Esophagus muscularis mucosa (tissue), 4 donors: ENCODE measurements at regions not wholly inside any gene's neighbourhood (a gene's known extent, or its start where the extent isn't known, plus 50 kb on each side); places are given as distances from the start of the nearest gene placed in this dataset.

Experiments used
- DNase-seq: peaks from one replicate; pipeline ENCODE4 v3.0.0-alpha.2; 2017; ENCODE audit errors: extremely low spot score
- H3K27ac ChIP-seq, 4 donors: fragments of 200-600 bp; sonication (generic); replicated peaks in 1 of 4; 1 replicate in 3 of 4; 2 replicates in 1 of 4; pipeline ENCODE4 v1.5.1; 2016 to 2019; ENCODE audit warnings: mild to moderate bottlenecking in 1 of 4
- H3K27me3 ChIP-seq, 4 donors: fragments of 200-600 bp; sonication (generic); one replicate each; pipeline versions ENCODE4 v1.5.1 to v1.6.0; 2016 to 2019
- H3K36me3 ChIP-seq, 4 donors: fragments of 200-600 bp; sonication (generic); one replicate each; pipeline ENCODE4 v1.5.1; 2016 to 2019
- H3K4me1 ChIP-seq, 4 donors: fragments of 200-600 bp; sonication (generic); one replicate each; pipeline ENCODE4 v1.5.1; 2016 to 2019
- H3K4me3 ChIP-seq, 4 donors: fragments of 200-600 bp; sonication (generic); 1 replicate in 2 of 4; 2 replicates in 2 of 4; pipeline ENCODE4 v1.5.1; 2016 to 2019; ENCODE audit warnings: mild to moderate bottlenecking in 4 of 4, moderate library complexity in 1 of 4
- H3K9me3 ChIP-seq, 4 donors: fragments of 200-600 bp; sonication (generic); 1 replicate in 3 of 4; 2 replicates in 1 of 4; pipeline ENCODE4 v1.5.1; 2016 to 2019
- EP300 ChIP-seq: sonication (generic); formaldehyde crosslinking; IDR thresholded peaks from one replicate; pipeline ENCODE4 v1.6.1; 2017; ENCODE audit warnings: antibody characterized with exemption
- POLR2A ChIP-seq: fragments of 450-650 bp; IDR thresholded peaks from one replicate; pipeline ENCODE4 v1.6.1; 2017; ENCODE audit warnings: antibody characterized with exemption, moderate library complexity, mild to moderate bottlenecking, low read depth
- POLR2AphosphoS5 ChIP-seq, 2 donors: sonication (generic); formaldehyde crosslinking; IDR thresholded peaks; one replicate each; pipeline ENCODE4 v1.6.1; 2017; ENCODE audit warnings: antibody characterized with exemption in 2 of 2
- WGBS: methylation state at CpG from one replicate; pipeline ENCODE4 v1.1.5; 2018; 5-methylcytosine and 5-hydroxymethylcytosine counted together
- intact Hi-C: fragments of 100-400 bp; cut with DNase I; formaldehyde crosslinking; loops from one replicate; pipeline ENCODE4 v1.15.1; 2023
- TF ChIP-seq, protein P1 (sequence below), 3 experiments: fragments of 200-600 bp in 2 of 3; fragments of 450-650 bp in 1 of 3; sonication (generic) in 2 of 3; IDR thresholded peaks; one replicate each; pipeline ENCODE4 v1.5.1; 2017 to 2019; ENCODE audit warnings: antibody characterized with exemption in 3 of 3, mild to moderate bottlenecking in 2 of 3, moderate library complexity in 1 of 3

DNA sequence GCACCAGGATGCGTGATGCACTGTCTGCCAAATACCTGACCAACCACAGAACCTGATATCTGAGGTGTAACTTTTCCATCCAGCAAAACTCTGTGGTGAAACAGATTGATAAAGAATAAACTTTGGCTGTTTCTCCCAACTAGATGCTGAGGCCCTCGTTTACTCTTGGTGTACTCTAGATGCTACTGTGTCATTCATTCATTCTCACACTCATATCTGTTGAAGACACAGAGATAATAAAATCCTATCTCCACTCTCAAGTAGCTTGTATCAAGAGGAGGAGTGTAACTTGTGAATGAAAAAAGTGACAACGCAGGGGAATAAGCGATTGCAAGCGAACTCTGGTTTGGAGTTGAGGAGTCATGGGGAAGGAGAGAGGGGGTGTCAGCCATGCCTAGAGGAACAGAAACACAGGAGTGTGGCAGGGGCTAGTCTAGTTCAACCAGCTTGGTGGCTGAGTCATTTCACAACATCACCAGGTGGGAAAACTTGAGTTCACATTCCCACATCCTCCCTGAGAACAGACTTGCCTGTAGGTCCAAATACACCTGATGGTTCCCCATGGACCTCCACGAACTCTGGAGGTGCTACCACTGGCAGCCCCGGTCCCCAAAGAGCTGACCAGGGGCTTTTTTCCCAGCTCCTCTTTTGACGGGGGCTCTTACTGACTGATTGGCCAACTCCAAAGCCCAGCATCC lies 73.3 kb upstream of the SNRK start:
- TF ChIP-seq POLR2AphosphoS5 (IDR thresholded peaks at IDR 0.05), result no peak
- no peak overlapping the region for H3K27ac ChIP-seq
- H3K4me3 ChIP-seq, result no peak overlapping the region
- H3K4me1 ChIP-seq, result peaks cover 0 to 3% (median 0%) of the 10 kb centered on the region in 4 donors
- WGBS, result 87% methylated on average over 8 of the region's 8 CpGs
- no peaks in the 10 kb centered on the region for H3K27me3 ChIP-seq
- H3K9me3 ChIP-seq, result no peaks in the 10 kb centered on the region
- intact Hi-C loops, result no loop called here
- no peak for DNase-seq
- H3K36me3 ChIP-seq, result no peaks in the 10 kb centered on the region

DNA sequence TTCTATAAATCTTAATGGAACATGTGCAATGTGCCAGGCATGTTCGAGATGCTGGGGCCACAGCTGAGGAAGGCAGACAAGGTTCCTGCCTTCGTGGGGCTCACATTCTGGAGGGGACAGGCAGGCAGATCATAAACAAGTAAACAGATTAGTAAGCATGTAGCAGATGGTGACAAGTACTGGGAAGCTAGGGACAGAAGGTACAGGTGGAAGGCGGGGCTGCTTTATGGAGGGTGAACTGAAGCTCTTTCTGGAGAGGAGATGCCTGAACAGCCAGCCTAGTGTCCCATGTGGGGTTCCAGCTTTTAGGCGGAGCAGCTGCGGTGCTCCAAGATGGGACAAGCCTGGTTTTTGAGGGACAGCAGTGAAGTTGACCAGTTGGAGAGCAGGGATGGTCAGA lies 74.7 kb upstream of the SNRK start:
- Histone ChIP-seq H3K36me3 (no peaks in the 10 kb centered on the region), H3K9me3 (no peaks in the 10 kb centered on the region), H3K27me3 (no peaks in the 10 kb centered on the region), H3K4me1 (peaks cover 0 to 3% (median 0%) of the 10 kb centered on the region in 4 donors), H3K4me3 (no peak overlapping the region), H3K27ac (no peak overlapping the region)
- TF ChIP-seq, protein P1, sequence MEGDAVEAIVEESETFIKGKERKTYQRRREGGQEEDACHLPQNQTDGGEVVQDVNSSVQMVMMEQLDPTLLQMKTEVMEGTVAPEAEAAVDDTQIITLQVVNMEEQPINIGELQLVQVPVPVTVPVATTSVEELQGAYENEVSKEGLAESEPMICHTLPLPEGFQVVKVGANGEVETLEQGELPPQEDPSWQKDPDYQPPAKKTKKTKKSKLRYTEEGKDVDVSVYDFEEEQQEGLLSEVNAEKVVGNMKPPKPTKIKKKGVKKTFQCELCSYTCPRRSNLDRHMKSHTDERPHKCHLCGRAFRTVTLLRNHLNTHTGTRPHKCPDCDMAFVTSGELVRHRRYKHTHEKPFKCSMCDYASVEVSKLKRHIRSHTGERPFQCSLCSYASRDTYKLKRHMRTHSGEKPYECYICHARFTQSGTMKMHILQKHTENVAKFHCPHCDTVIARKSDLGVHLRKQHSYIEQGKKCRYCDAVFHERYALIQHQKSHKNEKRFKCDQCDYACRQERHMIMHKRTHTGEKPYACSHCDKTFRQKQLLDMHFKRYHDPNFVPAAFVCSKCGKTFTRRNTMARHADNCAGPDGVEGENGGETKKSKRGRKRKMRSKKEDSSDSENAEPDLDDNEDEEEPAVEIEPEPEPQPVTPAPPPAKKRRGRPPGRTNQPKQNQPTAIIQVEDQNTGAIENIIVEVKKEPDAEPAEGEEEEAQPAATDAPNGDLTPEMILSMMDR (IDR thresholded peaks at IDR 0.05), result no peak
- TF ChIP-seq POLR2AphosphoS5 (IDR thresholded peaks at IDR 0.05) (no peak), EP300 (no peak), POLR2A (no peak)
- 87% methylated on average over 5 of the region's 5 CpGs for WGBS
- DNase-seq, result no peak
- intact Hi-C loops, result no loop called here

DNA sequence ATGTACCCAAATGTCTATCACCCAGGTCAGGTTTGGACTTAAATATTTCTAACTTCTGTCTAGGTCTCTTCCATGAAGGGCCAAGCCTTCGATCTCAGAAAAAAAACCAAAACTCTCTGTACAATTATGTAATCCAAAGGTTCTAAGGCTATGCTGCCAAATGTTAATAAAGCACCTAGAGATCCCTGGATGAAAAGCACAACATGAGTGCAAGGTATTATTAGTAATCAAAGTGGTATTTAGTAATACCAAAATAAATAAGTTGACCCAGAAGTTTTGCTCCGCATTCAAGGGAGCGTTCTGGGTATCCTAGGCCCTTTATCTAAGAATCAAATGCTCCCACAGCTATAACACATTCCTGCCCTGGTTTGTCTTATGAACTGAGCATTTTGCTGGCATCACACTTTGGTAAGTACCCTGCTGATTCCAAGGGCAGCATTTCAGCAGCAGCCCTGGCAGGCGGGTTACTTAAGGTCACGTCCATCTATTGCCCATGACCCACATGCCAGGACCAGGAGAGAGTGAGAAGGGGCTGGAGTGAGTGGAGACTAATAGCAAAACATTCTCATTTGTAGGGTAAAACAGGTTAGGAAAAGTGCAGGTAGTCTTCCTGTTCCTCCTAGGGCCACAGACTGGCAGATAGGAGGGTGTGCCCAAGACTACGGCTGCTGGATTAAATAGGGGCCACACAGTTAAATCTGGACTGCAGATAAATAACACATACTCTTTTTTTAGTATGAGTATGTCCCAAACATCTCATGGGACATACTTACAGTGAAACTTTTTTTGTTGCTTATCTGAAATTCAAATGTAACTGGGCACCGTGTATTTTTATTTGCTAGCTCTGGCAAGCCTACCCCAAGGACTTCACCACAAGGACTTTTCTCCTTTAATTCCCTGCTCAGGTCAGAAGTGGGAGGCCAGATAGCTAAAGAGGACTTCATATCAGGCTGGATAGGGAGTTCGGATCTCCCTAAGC lies 76.0 kb upstream of the SNRK start:
- no peak for DNase-seq
- H3K36me3 ChIP-seq, result no peaks in the 10 kb centered on the region
- H3K9me3 ChIP-seq, result no peaks in the 10 kb centered on the region
- WGBS, result 83% methylated on average over 8 of the region's 8 CpGs
- H3K4me3 ChIP-seq, result no peak overlapping the region
- peaks cover 0 to 3% (median 0%) of the 10 kb centered on the region in 4 donors for H3K4me1 ChIP-seq
- H3K27ac ChIP-seq, result no peak overlapping the region
- TF ChIP-seq EP300, result no peak
- TF ChIP-seq, protein P1 (IDR thresholded peaks at IDR 0.05), result no peak
- TF ChIP-seq POLR2A, result no peak
- no peak for TF ChIP-seq POLR2AphosphoS5 (IDR thresholded peaks at IDR 0.05)
- no peaks in the 10 kb centered on the region for H3K27me3 ChIP-seq
- intact Hi-C loops, result no loop called here

- 79% methylated on average over 3 of the region's 3 CpGs for WGBS
- TF ChIP-seq EP300 (no peak), POLR2AphosphoS5 (IDR thresholded peaks at IDR 0.05) (no peak)
Observed at GRCh38 chr3:43207628-43208085, 78.7 kb upstream of the SNRK start.

GRCh38 chr3:43206632-43207031 lies 79.7 kb upstream of the SNRK start:
- no peaks in the 10 kb centered on the region for H3K27me3 ChIP-seq
- TF ChIP-seq, protein P1 (IDR thresholded peaks at IDR 0.05), result no peak
- no peak for TF ChIP-seq POLR2A
- TF ChIP-seq POLR2AphosphoS5 (IDR thresholded peaks at IDR 0.05), result no peak
- no peak for TF ChIP-seq EP300
- H3K4me1 ChIP-seq, result peaks cover 0 to 3% (median 0%) of the 10 kb centered on the region in 4 donors
- intact Hi-C loops, result no loop called here
- no peak for DNase-seq
- no peak overlapping the region for H3K27ac ChIP-seq
- no peaks in the 10 kb centered on the region for H3K9me3 ChIP-seq
- 92% methylated on average over 10 of the region's 10 CpGs for WGBS
- H3K4me3 ChIP-seq, result no peak overlapping the region
- no peaks in the 10 kb centered on the region for H3K36me3 ChIP-seq

More at GRCh38 chr3:43207628-43208085, 78.7 kb upstream of the SNRK start:
- DNase-seq, result no peak
- no peak overlapping the region for H3K27ac ChIP-seq
- intact Hi-C loops, result no loop called here
- no peak overlapping the region for H3K4me3 ChIP-seq
- H3K36me3 ChIP-seq, result no peaks in the 10 kb centered on the region
- H3K4me1 ChIP-seq, result peaks cover 0 to 3% (median 0%) of the 10 kb centered on the region in 4 donors
- H3K27me3 ChIP-seq, result no peaks in the 10 kb centered on the region
- H3K9me3 ChIP-seq, result no peaks in the 10 kb centered on the region
